Keratinocyte (primary cell): ENCODE measurements at regions not wholly inside any gene's neighbourhood (a gene's known extent, or its start where the extent isn't known, plus 50 kb on each side); places are given as distances from the start of the nearest gene placed in this dataset.

ENCODE experiments used
- CTCF ChIP-seq, 3 experiments: IDR thresholded peaks in 1 of 3; conservative IDR thresholded peaks in 1 of 3; optimal IDR thresholded peaks in 1 of 3; 2 replicates in 2 of 3; 3 replicates in 1 of 3; pipeline versions ENCODE3 to v1.5.1; 2011; ENCODE audit warnings: low read length in 3 of 3, mild to moderate bottlenecking in 3 of 3, moderate library complexity in 2 of 3, control low read depth in 1 of 3, inconsistent platforms in 1 of 3; ENCODE audit not compliant: insufficient read depth in 2 of 3; ENCODE audit errors: extremely low read depth in 1 of 3
- EZH2 ChIP-seq: IDR thresholded peaks from one replicate; pipeline ENCODE4 v1.6.1; 2012; ENCODE audit warnings: inconsistent platforms, mild to moderate bottlenecking, low read length, moderate library complexity

DNA sequence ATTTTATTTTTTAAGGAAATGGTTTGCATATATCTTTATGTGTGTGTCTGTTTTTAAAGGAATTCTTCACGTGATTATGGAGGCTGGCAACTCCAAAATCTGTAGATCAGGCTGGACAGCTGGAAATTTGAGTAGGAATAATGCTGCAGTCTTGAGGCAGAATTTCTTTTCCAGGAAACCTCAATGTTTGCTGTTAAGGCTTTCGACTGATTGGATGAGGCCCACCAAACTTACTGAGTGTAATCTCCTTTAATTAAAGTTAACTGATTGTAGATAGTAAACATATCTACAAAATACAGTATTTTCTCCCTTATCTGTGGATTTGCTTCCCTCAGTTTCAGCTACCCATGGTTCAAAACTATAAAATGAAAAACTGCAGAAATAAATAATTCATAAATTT is 883.1 kb downstream of the TTLL7 start:
- TF ChIP-seq CTCF (optimal IDR thresholded peaks at IDR 0.05 in 1 of 3, IDR thresholded peaks at IDR 0.05 in 1 of 3, conservative IDR thresholded peaks at IDR 0.05 in 1 of 3; ENCODE audit: extremely low read depth in 1 of 3, insufficient read depth in 2 of 3, low read length in 3 of 3) (no peak), EZH2 (no peak)
